ENCODE measurements at regions not wholly inside any gene's neighbourhood (a gene's known extent, or its start where the extent isn't known, plus 50 kb on each side); places are given as distances from the start of the nearest gene placed in this dataset.

DNA sequence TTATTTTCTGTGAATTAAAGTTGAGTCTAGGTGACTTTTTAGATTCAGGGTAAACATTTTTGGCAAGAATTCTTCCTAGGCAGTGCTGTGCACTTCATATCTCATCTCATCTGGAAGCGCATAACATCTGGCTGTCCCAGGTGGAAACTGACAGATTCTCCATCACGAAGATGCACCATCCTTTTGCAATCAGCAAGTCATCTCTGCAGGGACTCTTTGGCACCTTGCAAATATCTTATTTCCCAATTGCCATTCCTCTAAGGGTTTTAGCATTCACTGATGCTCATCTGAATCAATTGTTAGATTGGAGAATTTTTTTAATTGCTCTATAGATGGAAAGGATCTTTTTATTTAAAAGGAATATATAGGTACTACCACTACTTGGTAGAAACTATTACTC is 282.7 kb upstream of the ATP10A start:
- no peak for TF ChIP-seq CTCF (IDR thresholded peaks at IDR 0.05)
- TF ChIP-seq EZH2 (IDR thresholded peaks at IDR 0.05; ENCODE audit: borderline replicate concordance, insufficient read depth, low read depth, low read length, poor library complexity, severe bottlenecking) = no peak
